NCI-H2196 treated with DMSO at 0.1 percent for 48 hours (cell line): ENCODE measurements at regions not wholly inside any gene's neighbourhood (a gene's known extent, or its start where the extent isn't known, plus 50 kb on each side); places are given as distances from the start of the nearest gene placed in this dataset.

Experiments used
- DNase-seq: peaks from one replicate; lab custom pipeline; 2025; ENCODE audit not compliant: unreplicated experiment; lab: John Stamatoyannopoulos, UW

GRCh38 chr20:56988446-56988845 lies 278.0 kb downstream of the BMP7 start:
- DNase-seq: no peak

- no peak for DNase-seq
Measured at GRCh38 chr20:56989516-56989915, 276.9 kb downstream of the BMP7 start.

GRCh38 chr20:56993020-56993559 lies 273.4 kb downstream of the BMP7 start:
- no peak for DNase-seq

- no peak for DNase-seq
Measured at GRCh38 chr20:56994006-56994405, 272.4 kb downstream of the BMP7 start.

GRCh38 chr20:56995149-56995548 lies 271.3 kb downstream of the BMP7 start:
- no peak for DNase-seq

GRCh38 chr20:56995635-56996075 lies 270.8 kb downstream of the BMP7 start:
- no peak for DNase-seq

GRCh38 chr20:56996533-56996932 lies 269.9 kb downstream of the BMP7 start:
- DNase-seq: no peak

GRCh38 chr20:56998438-56998837 lies 268.0 kb downstream of the BMP7 start:
- no peak for DNase-seq

GRCh38 chr20:57000441-57000968 lies 265.9 kb downstream of the BMP7 start:
- DNase-seq: no peak

GRCh38 chr20:57001126-57001767 lies 265.2 kb downstream of the BMP7 start:
- no peak for DNase-seq

- no peak for DNase-seq
Measured at GRCh38 chr20:57002066-57002570, 264.3 kb downstream of the BMP7 start.

GRCh38 chr20:57003012-57003411 lies 263.4 kb downstream of the BMP7 start:
- no peak for DNase-seq

- DNase-seq: no peak
Measured at GRCh38 chr20:57004416-57004815, 262.0 kb downstream of the BMP7 start.

- no peak for DNase-seq
Measured at GRCh38 chr20:57004951-57005933, 261.2 kb downstream of the BMP7 start.

- DNase-seq: no peak
Measured at GRCh38 chr20:57006411-57007170, 259.9 kb downstream of the BMP7 start.

GRCh38 chr20:57007171-57007540 lies 259.3 kb downstream of the BMP7 start:
- DNase-seq: no peak

- no peak for DNase-seq
Measured at GRCh38 chr20:57008217-57008616, 258.2 kb downstream of the BMP7 start.

GRCh38 chr20:57009355-57009754 lies 257.1 kb downstream of the BMP7 start:
- DNase-seq: no peak

GRCh38 chr20:57009775-57010174 lies 256.7 kb downstream of the BMP7 start:
- no peak for DNase-seq

GRCh38 chr20:57012691-57013090 lies 253.8 kb downstream of the BMP7 start:
- DNase-seq: no peak

- DNase-seq: no peak
Measured at GRCh38 chr20:57013217-57013616, 253.2 kb downstream of the BMP7 start.
